Adrenal gland (tissue), 5 donors: ENCODE measurements at regions not wholly inside any gene's neighbourhood (a gene's known extent, or its start where the extent isn't known, plus 50 kb on each side); places are given as distances from the start of the nearest gene placed in this dataset.
A peak's percentile ranks its signal among the peaks of the same experiment; 100 is the strongest.

Source experiments
- POLR2A ChIP-seq, 2 donors: fragments of 450-650 bp; IDR thresholded peaks; one replicate each; pipeline ENCODE4 v1.6.1; 2017; ENCODE audit warnings: antibody characterized with exemption in 2 of 2, mild to moderate bottlenecking in 2 of 2, moderate library complexity in 1 of 2
- TF ChIP-seq, protein P1 (sequence below), 6 experiments: fragments of 450-650 bp in 4 of 6; fragments of 200-600 bp in 2 of 6; sonication (generic) in 1 of 6; IDR thresholded peaks; 1 replicate in 5 of 6; 2 replicates in 1 of 6; pipeline versions ENCODE4 v1.5.1 to v1.8.0; 2016 to 2021; ENCODE audit warnings: antibody characterized with exemption in 6 of 6, mild to moderate bottlenecking in 2 of 6, moderate library complexity in 1 of 6
- donor health status: DM: no; HTN: no; CAD: no.

- TF ChIP-seq, protein P1, sequence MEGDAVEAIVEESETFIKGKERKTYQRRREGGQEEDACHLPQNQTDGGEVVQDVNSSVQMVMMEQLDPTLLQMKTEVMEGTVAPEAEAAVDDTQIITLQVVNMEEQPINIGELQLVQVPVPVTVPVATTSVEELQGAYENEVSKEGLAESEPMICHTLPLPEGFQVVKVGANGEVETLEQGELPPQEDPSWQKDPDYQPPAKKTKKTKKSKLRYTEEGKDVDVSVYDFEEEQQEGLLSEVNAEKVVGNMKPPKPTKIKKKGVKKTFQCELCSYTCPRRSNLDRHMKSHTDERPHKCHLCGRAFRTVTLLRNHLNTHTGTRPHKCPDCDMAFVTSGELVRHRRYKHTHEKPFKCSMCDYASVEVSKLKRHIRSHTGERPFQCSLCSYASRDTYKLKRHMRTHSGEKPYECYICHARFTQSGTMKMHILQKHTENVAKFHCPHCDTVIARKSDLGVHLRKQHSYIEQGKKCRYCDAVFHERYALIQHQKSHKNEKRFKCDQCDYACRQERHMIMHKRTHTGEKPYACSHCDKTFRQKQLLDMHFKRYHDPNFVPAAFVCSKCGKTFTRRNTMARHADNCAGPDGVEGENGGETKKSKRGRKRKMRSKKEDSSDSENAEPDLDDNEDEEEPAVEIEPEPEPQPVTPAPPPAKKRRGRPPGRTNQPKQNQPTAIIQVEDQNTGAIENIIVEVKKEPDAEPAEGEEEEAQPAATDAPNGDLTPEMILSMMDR (IDR thresholded peaks at IDR 0.05): peak in 1 of 6 experiments; percentile 10
- TF ChIP-seq POLR2A (IDR thresholded peaks at IDR 0.05): no peak
These were observed 1260.4 kb upstream of the RAG2 start for GRCh38 chr11:37858398-37858797.
